ENCODE measurements at regions not wholly inside any gene's neighbourhood (a gene's known extent, or its start where the extent isn't known, plus 50 kb on each side); places are given as distances from the start of the nearest gene placed in this dataset.
"Not testable (repeated sequence)": the region's sequence is repeated elsewhere in the genome, so short reads cannot be mapped to it uniquely, and the experiment has no call there.

GRCh38 chr17:27104605-27105221 lies 189.2 kb upstream of the WSB1 start:
- H3K27ac ChIP-seq; ATAC-seq; H3K4me1 ChIP-seq; H3K4me3 ChIP-seq; intact Hi-C loops (cut with DNase I); H3K9me3 ChIP-seq; H3K27me3 ChIP-seq; H3K36me3 ChIP-seq; DNase-seq: not testable (repeated sequence)
- 72% methylated on average over 10 of the region's 31 CpGs for WGBS (ENCODE audit: insufficient coverage, low coverage, low lambda C conversion rate, missing lambda C conversion rate)

- DNase-seq (no peak), ATAC-seq (no peak)
- no peak overlapping the region for H3K27ac ChIP-seq
- WGBS (ENCODE audit: insufficient coverage, low coverage, low lambda C conversion rate, missing lambda C conversion rate): 37% methylated on average over 3 of the region's 3 CpGs
- intact Hi-C loops (cut with DNase I): no loop called here
- no peaks in the 10 kb centered on the region for H3K36me3 ChIP-seq
- no peak for TF ChIP-seq POLR2A (IDR thresholded peaks at IDR 0.05)
- TF ChIP-seq CTCF (IDR thresholded peaks at IDR 0.05): no peak
- H3K27me3 ChIP-seq: no peaks in the 10 kb centered on the region
- H3K4me3 ChIP-seq: no peak overlapping the region
- H3K9me3 ChIP-seq: no peaks in the 10 kb centered on the region
- no peaks in the 10 kb centered on the region for H3K4me1 ChIP-seq
Observed at GRCh38 chr17:27105636-27106035, 188.3 kb upstream of the WSB1 start.

- ATAC-seq: no peak
- no peaks in the 10 kb centered on the region for H3K27me3 ChIP-seq
- no peak overlapping the region for H3K27ac ChIP-seq
- TF ChIP-seq CTCF (IDR thresholded peaks at IDR 0.05) (no peak), POLR2A (IDR thresholded peaks at IDR 0.05) (no peak)
- H3K9me3 ChIP-seq: no peaks in the 10 kb centered on the region
- no peaks in the 10 kb centered on the region for H3K4me1 ChIP-seq
- intact Hi-C loops (cut with DNase I): no loop called here
- no peak overlapping the region for H3K4me3 ChIP-seq
- no peaks in the 10 kb centered on the region for H3K36me3 ChIP-seq
- no peak for DNase-seq
- 41% methylated on average over 2 of the region's 2 CpGs for WGBS (ENCODE audit: insufficient coverage, low coverage, low lambda C conversion rate, missing lambda C conversion rate)
Observed at GRCh38 chr17:27106347-27106981, 187.4 kb upstream of the WSB1 start.

- Histone ChIP-seq H3K36me3 (no peaks in the 10 kb centered on the region), H3K27ac (no peak overlapping the region), H3K9me3 (no peaks in the 10 kb centered on the region), H3K4me1 (no peaks in the 10 kb centered on the region), H3K4me3 (no peak overlapping the region), H3K27me3 (no peaks in the 10 kb centered on the region)
- intact Hi-C loops (cut with DNase I): no loop called here
- no peak for DNase-seq
- ATAC-seq: no peak
- WGBS (ENCODE audit: insufficient coverage, low coverage, low lambda C conversion rate, missing lambda C conversion rate): 22% methylated on average over 2 of the region's 2 CpGs
- TF ChIP-seq CTCF (IDR thresholded peaks at IDR 0.05) (no peak), POLR2A (IDR thresholded peaks at IDR 0.05) (no peak)
Observed at GRCh38 chr17:27106982-27107360, 186.9 kb upstream of the WSB1 start.

- H3K9me3 ChIP-seq; H3K36me3 ChIP-seq; DNase-seq; H3K27me3 ChIP-seq; H3K4me3 ChIP-seq; ATAC-seq; H3K27ac ChIP-seq; H3K4me1 ChIP-seq; intact Hi-C loops (cut with DNase I): not testable (repeated sequence)
- WGBS (ENCODE audit: insufficient coverage, low coverage, low lambda C conversion rate, missing lambda C conversion rate): 50% methylated on average over 1 of the region's 2 CpGs
Observed at GRCh38 chr17:27107386-27108328, 186.3 kb upstream of the WSB1 start.

Data from right lobe of liver (tissue), 6 donors.